ENCODE measurements at regions not wholly inside any gene's neighbourhood (a gene's known extent, or its start where the extent isn't known, plus 50 kb on each side); places are given as distances from the start of the nearest gene placed in this dataset.

DNA sequence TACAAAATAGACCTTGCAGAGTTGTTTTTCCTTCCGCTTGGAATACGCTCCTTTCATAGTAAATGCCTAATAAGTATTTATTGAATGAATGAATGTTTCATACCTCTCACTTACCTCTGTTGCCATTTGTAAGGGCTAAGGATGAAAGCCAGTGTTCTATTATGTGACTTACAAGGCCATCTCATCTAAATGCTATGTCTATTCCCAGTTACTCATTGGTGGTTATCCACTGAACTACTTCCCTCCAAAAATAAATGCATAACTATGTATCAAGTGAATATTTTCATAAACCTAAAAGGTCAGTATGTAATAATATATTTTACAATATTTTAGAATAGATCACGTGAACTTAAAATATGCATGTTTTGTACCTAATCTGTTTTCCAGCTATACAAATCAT, 670.5 kb upstream of the RGMB start:
- H2BK5ac ChIP-seq (ENCODE audit: low read depth, low read length), result no peak overlapping the region
- H3K36me3 ChIP-seq (ENCODE audit: control insufficient read depth in 2 of 4, insufficient read depth in 4 of 4, low read length in 3 of 4), result no peaks in the 10 kb centered on the region
- no peak overlapping the region for H3K9ac ChIP-seq (replicated peaks in 1 of 4; ENCODE audit: extremely low read depth in 1 of 4, low read depth in 3 of 4, low read length in 3 of 4)
- ChIA-PET CTCF (ENCODE audit: partially characterized antibody) (interaction anchor here (1.0 kb wide), 1 partner anchor 9 kb away, joined by 4 read pairs; no protein-coding TSS in a partner anchor), POLR2A (ENCODE audit: partially characterized antibody) (no interaction called here)
- no peak overlapping the region for H3K23ac ChIP-seq (ENCODE audit: insufficient read length)
- no peaks in the 10 kb centered on the region for H3K79me1 ChIP-seq (ENCODE audit: low read depth, low read length)
- no peak overlapping the region for H3K27ac ChIP-seq (ENCODE audit: low read depth, low read length)
- H3K18ac ChIP-seq (ENCODE audit: extremely low read depth, low read length), result no peak overlapping the region
- H2AK5ac ChIP-seq (ENCODE audit: low read depth, low read length), result no peak overlapping the region
- no peak overlapping the region for H4K8ac ChIP-seq (ENCODE audit: extremely low read depth, insufficient read depth, low read length)
- FAIRE-seq (no peak), DNase-seq (ENCODE audit: low read depth in 1 of 2, low spot score in 2 of 2) (no peak)
- H2BK120ac ChIP-seq (replicated peaks; ENCODE audit: low read depth, low read length), result no peak overlapping the region
- no peaks in the 10 kb centered on the region for H4K20me1 ChIP-seq (replicated peaks in 1 of 2; ENCODE audit: control insufficient read depth in 1 of 2, insufficient read depth in 2 of 2, low read length in 2 of 2)
- H3K79me2 ChIP-seq (ENCODE audit: control insufficient read depth in 1 of 2, insufficient read depth in 2 of 2, low read length in 2 of 2), result no peaks in the 10 kb centered on the region
- H3K23me2 ChIP-seq (ENCODE audit: low read depth, low read length), result no peaks in the 10 kb centered on the region
- H4K91ac ChIP-seq (replicated peaks; ENCODE audit: insufficient read length, low read length), result no peak overlapping the region
- TF ChIP-seq EZH2 (IDR thresholded peaks at IDR 0.05; ENCODE audit: low read depth, low read length, severe bottlenecking) (no peak), PHF8 (conservative IDR thresholded peaks at IDR 0.05; ENCODE audit: low read depth, low read length) (no peak), RFX5 (IDR thresholded peaks at IDR 0.05; ENCODE audit: borderline replicate concordance, low read depth, low read length) (no peak)
- no peak overlapping the region for H3K4ac ChIP-seq (replicated peaks; ENCODE audit: insufficient read length, low read depth, low read length)
- no peaks in the 10 kb centered on the region for H3K27me3 ChIP-seq (replicated peaks in 1 of 4; ENCODE audit: control insufficient read depth in 3 of 4, extremely low read depth in 1 of 4, insufficient read depth in 3 of 4, low read length in 3 of 4)
- H3K14ac ChIP-seq (ENCODE audit: insufficient read length), result no peak overlapping the region
- no peak overlapping the region for H3K56ac ChIP-seq (replicated peaks; ENCODE audit: insufficient read length, low read depth, low read length)
- H3K9me3 ChIP-seq (ENCODE audit: insufficient read depth in 2 of 2, low read depth in 1 of 2, low read length in 1 of 2), result no peaks in the 10 kb centered on the region
- H2BK15ac ChIP-seq (ENCODE audit: low read length), result no peak overlapping the region
- H4K5ac ChIP-seq (ENCODE audit: insufficient read length, low read depth, low read length), result no peak overlapping the region
- no peak overlapping the region for H3K4me3 ChIP-seq (ENCODE audit: extremely low read depth in 1 of 4, insufficient read depth in 2 of 4, low read depth in 3 of 4, low read length in 4 of 4)
- H3K4me1 ChIP-seq (replicated peaks in 1 of 4; ENCODE audit: control insufficient read depth in 3 of 4, insufficient read depth in 4 of 4, low read length in 3 of 4), result no peaks in the 10 kb centered on the region
- no peak overlapping the region for H2BK12ac ChIP-seq (ENCODE audit: low read depth, low read length)
- no peak overlapping the region for H2BK20ac ChIP-seq (ENCODE audit: low read length)
- WGBS, 2 experiments (ENCODE audit: extremely low coverage in 1 of 2, insufficient coverage in 1 of 2, insufficient read length in 1 of 2, insufficient replicate concordance in 2 of 2, low coverage in 1 of 2, low lambda C conversion rate in 2 of 2, missing lambda C conversion rate in 1 of 2), result 86% methylated on average over 3 of the region's 3 CpGs; no CpG with 5 or more reads in 1 of the 2 experiments
- H2AFZ ChIP-seq (ENCODE audit: low read length), result no peak overlapping the region
- no peak overlapping the region for H3K4me2 ChIP-seq (ENCODE audit: insufficient read depth in 1 of 2, low read depth in 2 of 2, low read length in 2 of 2)

Measured in H1 (cell line).